AML-193 (cell line): ENCODE measurements at regions not wholly inside any gene's neighbourhood (a gene's known extent, or its start where the extent isn't known, plus 50 kb on each side); places are given as distances from the start of the nearest gene placed in this dataset.

ENCODE experiments used
- DNase-seq, 2 experiments: peaks; one replicate each; lab custom pipeline; 2025; lab: John Stamatoyannopoulos, UW

GRCh38 chr9:87156247-87156646, 208.9 kb upstream of the GAS1 start:
- DNase-seq: no peak

GRCh38 chr9:87157366-87158031, 210.2 kb upstream of the GAS1 start:
- DNase-seq: no peak

GRCh38 chr9:87158765-87159164, 211.5 kb upstream of the GAS1 start:
- no peak for DNase-seq

- no peak for DNase-seq
Observed at GRCh38 chr9:87160148-87161102, 213.1 kb upstream of the GAS1 start.

DNA sequence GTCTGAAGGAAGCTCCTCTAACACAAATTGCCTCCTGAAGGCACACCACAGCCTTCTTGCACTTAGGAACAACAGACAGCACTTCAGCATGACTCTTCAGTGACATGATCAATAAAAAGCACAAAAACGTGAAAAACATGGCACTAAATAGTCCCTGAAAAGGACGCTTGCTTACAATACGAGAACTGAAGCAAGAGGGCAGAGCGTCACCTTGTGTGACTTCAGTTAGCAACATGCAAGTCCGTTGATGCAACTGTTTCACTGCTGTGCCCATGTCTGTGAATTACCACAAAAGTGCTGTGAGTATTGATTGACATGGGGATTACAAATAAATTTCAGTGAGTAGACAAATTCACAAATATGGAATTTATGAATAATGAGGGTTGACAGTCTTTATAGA, 219.9 kb upstream of the GAS1 start:
- no peak for DNase-seq

- DNase-seq: no peak
Observed at GRCh38 chr9:87167582-87167981, 220.3 kb upstream of the GAS1 start.

GRCh38 chr9:87178302-87178701, 231.0 kb upstream of the GAS1 start:
- DNase-seq: no peak

DNA sequence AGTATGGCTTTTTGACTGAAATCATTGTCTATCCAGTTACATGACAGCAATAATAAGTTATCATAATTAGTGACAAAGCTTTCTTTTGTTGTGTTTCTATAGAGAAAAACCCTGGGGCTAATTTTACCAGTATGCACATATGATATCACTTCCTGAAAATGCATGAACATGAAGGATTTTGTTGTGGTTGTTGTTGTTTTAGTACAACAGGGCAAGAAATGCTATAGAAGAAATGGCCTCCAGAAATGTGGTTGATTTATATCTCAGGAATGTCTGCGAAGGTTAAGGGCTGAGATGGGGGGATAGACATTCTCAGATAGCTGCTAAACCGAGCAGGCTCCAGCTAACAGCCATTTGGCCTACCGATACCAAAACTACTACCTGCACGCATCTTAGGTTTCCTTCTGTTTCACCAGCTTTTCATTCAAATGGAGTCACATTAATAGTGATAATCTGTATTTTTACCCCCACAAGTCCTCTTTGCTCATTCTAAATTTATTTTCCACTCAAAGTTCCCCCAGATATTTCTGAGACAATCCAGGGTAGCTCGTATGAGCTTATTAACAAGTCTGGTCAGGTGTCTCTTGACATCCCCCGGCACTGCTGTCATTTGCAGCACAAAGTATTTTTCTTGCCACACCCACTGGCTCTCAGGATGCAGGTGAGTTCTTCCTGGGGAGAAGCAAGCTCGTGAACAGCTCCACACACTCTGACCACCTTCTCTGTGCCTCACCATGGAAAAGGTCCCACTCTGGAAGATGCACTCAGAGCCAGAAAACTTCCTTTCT, 232.4 kb upstream of the GAS1 start:
- DNase-seq: no peak

- DNase-seq: no peak
Observed at GRCh38 chr9:87180361-87180760, 233.1 kb upstream of the GAS1 start.

GRCh38 chr9:87180841-87181240, 233.5 kb upstream of the GAS1 start:
- DNase-seq: no peak

DNA sequence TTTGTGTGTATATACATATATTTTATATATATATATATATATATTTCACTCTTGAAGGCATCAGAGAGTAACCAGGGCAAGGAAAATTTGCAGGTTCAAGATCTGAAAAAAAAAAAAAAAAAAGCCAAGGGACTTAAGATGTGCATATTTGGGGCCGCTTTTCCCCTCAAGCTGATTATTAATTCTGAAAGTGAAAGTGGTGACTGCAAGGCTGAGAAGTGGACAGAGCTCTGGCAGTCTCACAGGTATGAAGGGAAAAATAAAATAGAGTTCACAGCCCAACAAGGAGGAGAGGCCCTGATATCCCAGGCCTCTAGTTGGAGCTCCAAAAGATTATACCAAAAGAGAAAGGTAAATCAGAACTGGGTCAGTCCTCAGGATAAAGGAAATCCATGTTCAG, 234.4 kb upstream of the GAS1 start:
- no peak for DNase-seq

- no peak for DNase-seq
Observed at GRCh38 chr9:87184956-87185642, 237.8 kb upstream of the GAS1 start.

- DNase-seq: no peak
Observed at GRCh38 chr9:87187656-87188055, 240.3 kb upstream of the GAS1 start.

GRCh38 chr9:87189006-87189405, 241.7 kb upstream of the GAS1 start:
- no peak for DNase-seq

DNA sequence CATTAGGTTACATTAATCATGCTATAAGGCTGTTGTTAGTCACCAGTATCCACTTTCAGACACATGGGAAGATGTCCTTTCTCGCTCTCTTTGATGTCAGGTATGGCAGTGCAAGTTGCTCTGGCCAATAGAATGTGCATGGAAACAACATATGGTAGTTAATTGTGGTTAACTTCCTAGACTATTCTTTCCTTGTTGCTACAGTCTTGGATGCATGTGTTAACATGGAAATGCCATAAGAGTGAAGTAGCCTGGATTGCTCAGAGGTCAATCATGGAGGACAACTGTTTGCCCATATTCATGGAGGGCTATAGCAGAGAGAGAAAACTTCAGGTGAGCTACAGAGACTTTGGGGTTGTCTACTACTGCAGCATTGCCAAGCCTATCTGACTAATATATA, 245.8 kb upstream of the GAS1 start:
- no peak for DNase-seq

GRCh38 chr9:87193925-87194868, 246.9 kb upstream of the GAS1 start:
- no peak for DNase-seq

DNA sequence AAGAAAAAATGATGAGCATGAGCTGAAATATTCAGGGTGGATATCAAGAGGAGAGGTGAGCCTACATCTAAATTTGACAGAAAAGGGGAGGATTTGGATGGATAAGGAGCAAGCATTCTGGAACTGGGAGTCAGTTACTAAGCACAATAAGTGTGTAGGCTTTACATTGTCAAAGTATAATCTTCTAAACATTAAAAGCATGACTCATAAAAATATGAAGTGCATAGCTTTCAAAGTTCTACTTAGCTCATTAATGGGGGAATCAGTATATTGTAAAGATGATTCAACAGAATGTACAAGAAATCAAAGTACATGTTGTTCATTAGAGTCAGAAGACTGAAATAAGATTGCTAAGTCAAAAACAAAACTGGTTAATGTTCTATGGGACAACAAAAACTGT, 248.0 kb upstream of the GAS1 start:
- no peak for DNase-seq

GRCh38 chr9:87197349-87198130, 250.2 kb upstream of the GAS1 start:
- no peak for DNase-seq

GRCh38 chr9:87198716-87199115, 251.4 kb upstream of the GAS1 start:
- DNase-seq: no peak

DNA sequence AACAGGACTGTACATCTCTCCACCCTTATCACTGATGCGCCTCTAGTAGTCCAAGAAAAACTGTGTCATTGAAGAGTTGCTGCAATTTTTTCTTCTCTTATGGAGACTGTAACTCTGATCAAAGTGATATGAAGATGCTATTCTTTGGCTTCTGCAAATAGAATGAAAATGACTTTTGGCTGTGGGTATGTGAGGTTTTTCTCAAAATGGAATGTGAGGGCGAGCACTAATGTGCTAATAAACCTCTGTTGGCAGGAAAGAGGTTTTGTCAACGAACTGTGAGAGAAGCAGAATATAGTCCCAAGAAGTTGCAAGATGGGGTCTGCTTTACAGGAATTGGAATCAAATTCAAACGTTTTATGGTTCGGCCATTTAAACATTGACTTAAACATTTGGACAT, 252.0 kb upstream of the GAS1 start:
- no peak for DNase-seq
